H9 (cell line): ENCODE measurements at regions not wholly inside any gene's neighbourhood (a gene's known extent, or its start where the extent isn't known, plus 50 kb on each side); places are given as distances from the start of the nearest gene placed in this dataset.

ENCODE experiments used
- DNase-seq: peaks from one replicate; pipeline ENCODE4 v3.0.0-alpha.2; 2017
- H2AFZ ChIP-seq: one replicate; pipeline ENCODE4 v1.6.1; 2013; ENCODE audit warnings: mild to moderate bottlenecking, low read length, control low read depth, moderate library complexity
- H2AK5ac ChIP-seq: 2 replicates; pipeline ENCODE4 v1.6.1; 2013; ENCODE audit warnings: low read length, control low read depth, mixed read lengths; ENCODE audit not compliant: insufficient read length
- H2BK120ac ChIP-seq: one replicate; pipeline ENCODE4 v1.6.1; 2013; ENCODE audit warnings: low read depth, mild to moderate bottlenecking, low read length, control low read depth, inconsistent platforms; ENCODE audit not compliant: poor library complexity, severe bottlenecking
- H2BK12ac ChIP-seq: 2 replicates; pipeline ENCODE4 v1.6.1; 2013; ENCODE audit warnings: low read length, control low read depth, mixed read lengths, low read depth; ENCODE audit not compliant: insufficient read length
- H2BK15ac ChIP-seq: 2 replicates; pipeline ENCODE4 v1.6.1; 2013; ENCODE audit warnings: low read depth, low read length, control low read depth
- H2BK20ac ChIP-seq: one replicate; pipeline ENCODE4 v1.6.1; 2013; ENCODE audit warnings: low read depth, mild to moderate bottlenecking, low read length, control low read depth, inconsistent platforms; ENCODE audit not compliant: poor library complexity, severe bottlenecking
- H2BK5ac ChIP-seq: 2 replicates; pipeline ENCODE4 v1.6.1; 2013; ENCODE audit warnings: low read length, control low read depth, mixed read lengths; ENCODE audit not compliant: insufficient read length
- H3K14ac ChIP-seq: 2 replicates; pipeline ENCODE4 v1.6.1; 2013; ENCODE audit warnings: low read length, control low read depth; ENCODE audit not compliant: insufficient read depth
- H3K18ac ChIP-seq: 2 replicates; pipeline ENCODE4 v1.6.1; 2013; ENCODE audit warnings: low read depth, mild to moderate bottlenecking, mixed read lengths, low read length, control low read depth; ENCODE audit not compliant: insufficient read length
- H3K23ac ChIP-seq: 2 replicates; pipeline ENCODE4 v1.6.1; 2013; ENCODE audit warnings: low read length, control low read depth, mixed read lengths, low read depth; ENCODE audit not compliant: insufficient read length
- H3K23me2 ChIP-seq: 2 replicates; pipeline ENCODE4 v1.6.1; 2013; ENCODE audit warnings: low read depth, mild to moderate bottlenecking, mixed read lengths, low read length, control low read depth; ENCODE audit not compliant: insufficient read length, poor library complexity, severe bottlenecking
- H3K27ac ChIP-seq: 2 replicates; pipeline ENCODE4 v1.5.1; 2013; ENCODE audit warnings: low read length, control low read depth, mixed read lengths, low read depth; ENCODE audit not compliant: insufficient read length
- H3K27me3 ChIP-seq: 2 replicates; pipeline ENCODE4 v1.6.1; 2013; ENCODE audit warnings: low read length, control low read depth, inconsistent platforms; ENCODE audit not compliant: insufficient read depth
- H3K4ac ChIP-seq: 2 replicates; pipeline ENCODE4 v1.6.1; 2013; ENCODE audit warnings: low read depth, mild to moderate bottlenecking, control low read depth, inconsistent platforms, low read length, moderate library complexity
- H3K4me1 ChIP-seq: 2 replicates; pipeline ENCODE4 v1.6.1; 2013; ENCODE audit warnings: low read length, control low read depth, inconsistent platforms; ENCODE audit not compliant: insufficient read depth
- H3K4me2 ChIP-seq: 2 replicates; pipeline ENCODE4 v1.6.1; 2013; ENCODE audit warnings: low read length, control low read depth, mixed read lengths; ENCODE audit not compliant: insufficient read length, insufficient read depth
- H3K56ac ChIP-seq: 2 replicates; pipeline ENCODE4 v1.6.1; 2013; ENCODE audit warnings: low read depth, mild to moderate bottlenecking, mixed read lengths, low read length, control low read depth; ENCODE audit not compliant: insufficient read length
- H3K79me1 ChIP-seq: 2 replicates; pipeline ENCODE4 v1.6.1; 2013; ENCODE audit warnings: low read depth, mild to moderate bottlenecking, moderate library complexity, low read length, control low read depth, inconsistent platforms; ENCODE audit not compliant: insufficient read depth, poor library complexity, severe bottlenecking
- H3K79me2 ChIP-seq: 2 replicates; pipeline ENCODE4 v1.6.1; 2013; ENCODE audit warnings: low read length, control low read depth, inconsistent platforms; ENCODE audit not compliant: insufficient read depth
- H3K9ac ChIP-seq: 2 replicates; pipeline ENCODE4 v1.6.1; 2013; ENCODE audit warnings: low read length, control low read depth, mixed read lengths; ENCODE audit not compliant: insufficient read length; ENCODE audit errors: extremely low read depth
- H3K9me3 ChIP-seq: one replicate; pipeline ENCODE4 v1.6.1; 2013; ENCODE audit warnings: low read depth, low read length, inconsistent platforms; ENCODE audit not compliant: control insufficient read depth
- H3T11ph ChIP-seq: one replicate; pipeline ENCODE4 v1.6.1; 2013; ENCODE audit warnings: mild to moderate bottlenecking, low read length, control low read depth, inconsistent platforms
- H4K20me1 ChIP-seq: one replicate; pipeline ENCODE4 v1.6.1; 2013; ENCODE audit not compliant: control insufficient read depth, insufficient read length, insufficient read depth
- H4K5ac ChIP-seq: 2 replicates; pipeline ENCODE4 v1.6.1; 2013; ENCODE audit warnings: low read depth, mild to moderate bottlenecking, mixed read lengths, low read length, control low read depth; ENCODE audit not compliant: insufficient read length
- H4K8ac ChIP-seq: replicated peaks from 2 replicates; pipeline ENCODE4 v1.6.1; 2013; ENCODE audit warnings: low read length, control low read depth, mixed read lengths, low read depth; ENCODE audit not compliant: insufficient read length
- H4K91ac ChIP-seq: 2 replicates; pipeline ENCODE4 v1.6.1; 2013; ENCODE audit warnings: low read depth, mild to moderate bottlenecking, moderate library complexity, mixed read lengths, low read length, control low read depth; ENCODE audit not compliant: insufficient read length
- H3K27ac Mint-ChIP-seq, 3 experiments: 2 replicates in 2 of 3; 3 replicates in 1 of 3; pipeline ENCODE4 v1.8.0; 2020 to 2021; ENCODE audit warnings: mixed read lengths in 3 of 3, mild to moderate bottlenecking in 1 of 3, moderate library complexity in 1 of 3
- H3K27me3 Mint-ChIP-seq: 2 replicates; pipeline ENCODE4 v1.8.0; 2021; ENCODE audit warnings: low read depth, mild to moderate bottlenecking, moderate library complexity, mixed read lengths
- H3K36me3 Mint-ChIP-seq, 3 experiments: 2 replicates in 2 of 3; 3 replicates in 1 of 3; pipeline ENCODE4 v1.8.0; 2020 to 2021; ENCODE audit warnings: low read depth in 3 of 3, mixed read lengths in 3 of 3; ENCODE audit not compliant: insufficient read depth in 1 of 3
- H3K4me1 Mint-ChIP-seq, 2 experiments: 2 replicates each; pipeline ENCODE4 v1.8.0; 2020; ENCODE audit warnings: mixed read lengths in 2 of 2
- H3K4me3 Mint-ChIP-seq, 2 experiments: 2 replicates in 1 of 2; 3 replicates in 1 of 2; pipeline ENCODE4 v1.8.0; 2020 to 2021; ENCODE audit warnings: mild to moderate bottlenecking in 2 of 2, mixed read lengths in 2 of 2, moderate library complexity in 1 of 2
- H3K9me3 Mint-ChIP-seq, 2 experiments: 2 replicates in 1 of 2; 3 replicates in 1 of 2; pipeline ENCODE4 v1.8.0; 2020; ENCODE audit warnings: mild to moderate bottlenecking in 2 of 2, mixed read lengths in 2 of 2, moderate library complexity in 1 of 2
- WGBS: extraction: QIAGEN DNeasy Blood & Tissue Kit; methylation state at CpG from one replicate; pipeline ENCODE4 v1.1.7; 2013; ENCODE audit warnings: missing lambda C conversion rate, low lambda C conversion rate, mixed read lengths; ENCODE audit not compliant: insufficient read length; ENCODE audit errors: extremely low coverage; 5-methylcytosine and 5-hydroxymethylcytosine counted together
- TF ChIP-seq, protein P1 (sequence below): fragments of 200-600 bp; sonication (generic); conservative IDR thresholded peaks from 3 replicates; pipeline ENCODE4 v1.8.0; 2021; ENCODE audit warnings: antibody characterized with exemption, mild to moderate bottlenecking

GRCh38 chr4:17238633-17239032 is 273.3 kb downstream of the QDPR start:
- no peak overlapping the region for H3K23ac ChIP-seq
- Mint-ChIP-seq H3K27me3 (no peaks in the 10 kb centered on the region), H3K36me3 (no peaks in the 10 kb centered on the region), H3K4me3 (no peak overlapping the region), H3K9me3 (no peaks in the 10 kb centered on the region), H3K4me1 (peaks cover 7 to 13% of the 10 kb centered on the region in 2 experiments), H3K27ac (no peak overlapping the region)
- H4K20me1 ChIP-seq, result no peaks in the 10 kb centered on the region
- no peak overlapping the region for H2BK5ac ChIP-seq
- no peaks in the 10 kb centered on the region for H3K79me2 ChIP-seq
- H3K14ac ChIP-seq, result no peak overlapping the region
- H3T11ph ChIP-seq, result no peak overlapping the region
- H2BK12ac ChIP-seq, result no peak overlapping the region
- no CpG with 5 or more reads among the region's 6 CpGs for WGBS
- no peak overlapping the region for H2BK15ac ChIP-seq
- H3K4me1 ChIP-seq, result no peaks in the 10 kb centered on the region
- no peak overlapping the region for H3K4ac ChIP-seq
- H2AK5ac ChIP-seq, result no peak overlapping the region
- DNase-seq, result no peak
- no peaks in the 10 kb centered on the region for H3K27me3 ChIP-seq
- no peak overlapping the region for H4K91ac ChIP-seq
- no peak overlapping the region for H3K4me2 ChIP-seq
- H3K27ac ChIP-seq, result no peak overlapping the region
- no peak overlapping the region for H3K56ac ChIP-seq
- H2AFZ ChIP-seq, result no peak overlapping the region
- H3K79me1 ChIP-seq, result no peaks in the 10 kb centered on the region
- H4K5ac ChIP-seq, result no peak overlapping the region
- no peaks in the 10 kb centered on the region for H3K9me3 ChIP-seq
- no peak overlapping the region for H2BK120ac ChIP-seq
- no peak overlapping the region for H3K18ac ChIP-seq
- H3K9ac ChIP-seq, result no peak overlapping the region
- TF ChIP-seq, protein P1, sequence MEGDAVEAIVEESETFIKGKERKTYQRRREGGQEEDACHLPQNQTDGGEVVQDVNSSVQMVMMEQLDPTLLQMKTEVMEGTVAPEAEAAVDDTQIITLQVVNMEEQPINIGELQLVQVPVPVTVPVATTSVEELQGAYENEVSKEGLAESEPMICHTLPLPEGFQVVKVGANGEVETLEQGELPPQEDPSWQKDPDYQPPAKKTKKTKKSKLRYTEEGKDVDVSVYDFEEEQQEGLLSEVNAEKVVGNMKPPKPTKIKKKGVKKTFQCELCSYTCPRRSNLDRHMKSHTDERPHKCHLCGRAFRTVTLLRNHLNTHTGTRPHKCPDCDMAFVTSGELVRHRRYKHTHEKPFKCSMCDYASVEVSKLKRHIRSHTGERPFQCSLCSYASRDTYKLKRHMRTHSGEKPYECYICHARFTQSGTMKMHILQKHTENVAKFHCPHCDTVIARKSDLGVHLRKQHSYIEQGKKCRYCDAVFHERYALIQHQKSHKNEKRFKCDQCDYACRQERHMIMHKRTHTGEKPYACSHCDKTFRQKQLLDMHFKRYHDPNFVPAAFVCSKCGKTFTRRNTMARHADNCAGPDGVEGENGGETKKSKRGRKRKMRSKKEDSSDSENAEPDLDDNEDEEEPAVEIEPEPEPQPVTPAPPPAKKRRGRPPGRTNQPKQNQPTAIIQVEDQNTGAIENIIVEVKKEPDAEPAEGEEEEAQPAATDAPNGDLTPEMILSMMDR, result no peak
- H4K8ac ChIP-seq, result no peak overlapping the region
- no peak overlapping the region for H2BK20ac ChIP-seq
- no peaks in the 10 kb centered on the region for H3K23me2 ChIP-seq
